ENCODE measurements at regions not wholly inside any gene's neighbourhood (a gene's known extent, or its start where the extent isn't known, plus 50 kb on each side); places are given as distances from the start of the nearest gene placed in this dataset.

GRCh38 chr18:55737266-55737665 lies 149.3 kb upstream of the TCF4 start:
- Histone ChIP-seq H3K9ac (ENCODE audit: insufficient read depth, low read length) (no peak overlapping the region), H3K27ac (ENCODE audit: insufficient read depth, low read length) (no peak overlapping the region), H3K27me3 (ENCODE audit: control insufficient read depth, insufficient read depth, low read length) (no peaks in the 10 kb centered on the region), H3K4me2 (ENCODE audit: extremely low read depth, insufficient read depth, low read length) (no peak overlapping the region), H3K4me1 (ENCODE audit: control insufficient read depth, extremely low read depth, insufficient read depth, low read length) (no peaks in the 10 kb centered on the region), H3K4me3 (replicated peaks in 1 of 4; ENCODE audit: control extremely low read depth in 1 of 4, insufficient read depth in 1 of 4, low read depth in 3 of 4, low read length in 4 of 4) (no peak overlapping the region), H4K20me1 (ENCODE audit: control insufficient read depth, extremely low read depth, insufficient read depth, low read length) (no peaks in the 10 kb centered on the region), H3K36me3 (ENCODE audit: control insufficient read depth, insufficient read depth, low read length) (no peaks in the 10 kb centered on the region), H3K79me2 (ENCODE audit: control insufficient read depth, insufficient read depth, low read length) (no peaks in the 10 kb centered on the region), H2AFZ (ENCODE audit: low read length) (no peak overlapping the region), H3K9me3 (ENCODE audit: control insufficient read depth, insufficient read depth, low read depth, low read length) (no peaks in the 10 kb centered on the region)
- no peak for DNase-seq (ENCODE audit: low read depth in 2 of 2)
- TF ChIP-seq EZH2 (IDR thresholded peaks at IDR 0.05; ENCODE audit: low read length, missing control alignments) (no peak), CTCF (conservative IDR thresholded peaks at IDR 0.05 in 1 of 2, IDR thresholded peaks at IDR 0.05 in 1 of 2; ENCODE audit: low read depth in 1 of 2, low read length in 2 of 2) (no peak)

- Histone ChIP-seq H3K4me1 (ENCODE audit: control insufficient read depth, extremely low read depth, insufficient read depth, low read length) (no peaks in the 10 kb centered on the region), H3K27ac (ENCODE audit: insufficient read depth, low read length) (no peak overlapping the region), H2AFZ (ENCODE audit: low read length) (no peak overlapping the region), H3K4me3 (replicated peaks in 1 of 4; ENCODE audit: control extremely low read depth in 1 of 4, insufficient read depth in 1 of 4, low read depth in 3 of 4, low read length in 4 of 4) (no peak overlapping the region), H3K9ac (ENCODE audit: insufficient read depth, low read length) (no peak overlapping the region), H3K36me3 (ENCODE audit: control insufficient read depth, insufficient read depth, low read length) (no peaks in the 10 kb centered on the region), H3K9me3 (ENCODE audit: control insufficient read depth, insufficient read depth, low read depth, low read length) (no peaks in the 10 kb centered on the region), H4K20me1 (ENCODE audit: control insufficient read depth, extremely low read depth, insufficient read depth, low read length) (no peaks in the 10 kb centered on the region), H3K79me2 (ENCODE audit: control insufficient read depth, insufficient read depth, low read length) (no peaks in the 10 kb centered on the region), H3K27me3 (ENCODE audit: control insufficient read depth, insufficient read depth, low read length) (no peaks in the 10 kb centered on the region), H3K4me2 (ENCODE audit: extremely low read depth, insufficient read depth, low read length) (no peak overlapping the region)
- TF ChIP-seq EZH2 (IDR thresholded peaks at IDR 0.05; ENCODE audit: low read length, missing control alignments) (no peak), CTCF (conservative IDR thresholded peaks at IDR 0.05 in 1 of 2, IDR thresholded peaks at IDR 0.05 in 1 of 2; ENCODE audit: low read depth in 1 of 2, low read length in 2 of 2) (no peak)
- no peak for DNase-seq (ENCODE audit: low read depth in 2 of 2)
Observed at GRCh38 chr18:55735969-55736368, 148.0 kb upstream of the TCF4 start.

- H3K4me1 ChIP-seq (ENCODE audit: control insufficient read depth, extremely low read depth, insufficient read depth, low read length): no peaks in the 10 kb centered on the region
- no peaks in the 10 kb centered on the region for H3K36me3 ChIP-seq (ENCODE audit: control insufficient read depth, insufficient read depth, low read length)
- peak overlapping the region; percentile 42 for H2AFZ ChIP-seq (ENCODE audit: low read length)
- no peak overlapping the region for H3K4me3 ChIP-seq (replicated peaks in 1 of 4; ENCODE audit: control extremely low read depth in 1 of 4, insufficient read depth in 1 of 4, low read depth in 3 of 4, low read length in 4 of 4)
- no peak overlapping the region for H3K4me2 ChIP-seq (ENCODE audit: extremely low read depth, insufficient read depth, low read length)
- no peaks in the 10 kb centered on the region for H3K27me3 ChIP-seq (ENCODE audit: control insufficient read depth, insufficient read depth, low read length)
- no peak overlapping the region for H3K27ac ChIP-seq (ENCODE audit: insufficient read depth, low read length)
- H3K79me2 ChIP-seq (ENCODE audit: control insufficient read depth, insufficient read depth, low read length): no peaks in the 10 kb centered on the region
- H3K9ac ChIP-seq (ENCODE audit: insufficient read depth, low read length): no peak overlapping the region
- H4K20me1 ChIP-seq (ENCODE audit: control insufficient read depth, extremely low read depth, insufficient read depth, low read length): no peaks in the 10 kb centered on the region
- no peak for DNase-seq (ENCODE audit: low read depth in 2 of 2)
- no peak for TF ChIP-seq CTCF (conservative IDR thresholded peaks at IDR 0.05 in 1 of 2, IDR thresholded peaks at IDR 0.05 in 1 of 2; ENCODE audit: low read depth in 1 of 2, low read length in 2 of 2)
- no peaks in the 10 kb centered on the region for H3K9me3 ChIP-seq (ENCODE audit: control insufficient read depth, insufficient read depth, low read depth, low read length)
Observed at GRCh38 chr18:55735199-55735855, 147.3 kb upstream of the TCF4 start.

All from fibroblast of lung (primary cell).